AG10803 (cell line): ENCODE measurements at regions not wholly inside any gene's neighbourhood (a gene's known extent, or its start where the extent isn't known, plus 50 kb on each side); places are given as distances from the start of the nearest gene placed in this dataset.

Experiments used
- DNase-seq: peaks from one replicate; pipeline ENCODE4 v3.0.0; 2010; ENCODE audit warnings: low read depth
- H3K4me3 ChIP-seq: 2 replicates; pipeline ENCODE4 v1.5.1; 2011; ENCODE audit warnings: mild to moderate bottlenecking, low read length, control low read depth
- TF ChIP-seq, protein P1 (sequence below): conservative IDR thresholded peaks from 2 replicates; pipeline ENCODE4 v1.5.1; 2011; ENCODE audit warnings: mild to moderate bottlenecking, low read length, control low read depth, inconsistent platforms

DNA sequence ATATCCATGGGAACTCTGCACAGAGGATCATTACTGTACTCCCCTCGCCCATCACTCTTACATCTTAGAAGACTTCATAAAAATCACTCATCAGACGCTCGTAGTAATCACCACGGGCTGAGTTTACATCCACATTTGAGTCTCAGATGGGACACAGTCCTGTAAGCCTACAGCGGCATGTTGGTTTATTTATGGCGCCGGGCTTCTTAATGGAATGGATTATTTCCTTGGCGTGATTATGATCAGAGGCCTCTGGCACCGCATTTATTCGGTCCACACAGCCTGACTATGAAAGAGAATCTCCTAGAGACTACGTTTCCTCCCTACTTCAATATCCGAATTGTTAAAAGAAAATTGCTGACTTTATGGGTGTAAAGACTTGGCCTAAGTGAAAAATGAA, 123.5 kb upstream of the FRMD4A start:
- H3K4me3 ChIP-seq = peak overlapping the region; percentile 26
- no peak for DNase-seq
- TF ChIP-seq, protein P1, sequence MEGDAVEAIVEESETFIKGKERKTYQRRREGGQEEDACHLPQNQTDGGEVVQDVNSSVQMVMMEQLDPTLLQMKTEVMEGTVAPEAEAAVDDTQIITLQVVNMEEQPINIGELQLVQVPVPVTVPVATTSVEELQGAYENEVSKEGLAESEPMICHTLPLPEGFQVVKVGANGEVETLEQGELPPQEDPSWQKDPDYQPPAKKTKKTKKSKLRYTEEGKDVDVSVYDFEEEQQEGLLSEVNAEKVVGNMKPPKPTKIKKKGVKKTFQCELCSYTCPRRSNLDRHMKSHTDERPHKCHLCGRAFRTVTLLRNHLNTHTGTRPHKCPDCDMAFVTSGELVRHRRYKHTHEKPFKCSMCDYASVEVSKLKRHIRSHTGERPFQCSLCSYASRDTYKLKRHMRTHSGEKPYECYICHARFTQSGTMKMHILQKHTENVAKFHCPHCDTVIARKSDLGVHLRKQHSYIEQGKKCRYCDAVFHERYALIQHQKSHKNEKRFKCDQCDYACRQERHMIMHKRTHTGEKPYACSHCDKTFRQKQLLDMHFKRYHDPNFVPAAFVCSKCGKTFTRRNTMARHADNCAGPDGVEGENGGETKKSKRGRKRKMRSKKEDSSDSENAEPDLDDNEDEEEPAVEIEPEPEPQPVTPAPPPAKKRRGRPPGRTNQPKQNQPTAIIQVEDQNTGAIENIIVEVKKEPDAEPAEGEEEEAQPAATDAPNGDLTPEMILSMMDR = no peak

DNA sequence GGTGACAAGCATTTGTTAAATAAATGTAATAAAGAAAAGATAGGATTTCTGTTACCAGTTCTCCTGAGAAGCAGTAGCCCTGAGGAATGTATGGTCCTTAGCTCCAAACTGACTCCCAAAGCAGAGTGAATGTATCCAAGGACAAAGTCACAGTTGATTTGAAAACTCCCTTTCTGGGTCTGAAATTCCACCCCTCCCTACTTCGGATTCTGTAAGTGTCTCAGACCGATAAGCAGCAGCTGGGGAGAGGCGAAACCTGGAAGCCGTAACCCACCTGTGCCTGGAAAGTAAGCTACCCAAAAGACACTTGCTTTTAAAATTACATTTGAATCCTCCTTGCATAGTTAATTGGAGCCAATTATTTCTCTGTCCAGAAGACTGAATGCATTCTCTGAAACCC, 122.9 kb upstream of the FRMD4A start:
- TF ChIP-seq, protein P1 = no peak
- DNase-seq = no peak
- no peak overlapping the region for H3K4me3 ChIP-seq

DNA sequence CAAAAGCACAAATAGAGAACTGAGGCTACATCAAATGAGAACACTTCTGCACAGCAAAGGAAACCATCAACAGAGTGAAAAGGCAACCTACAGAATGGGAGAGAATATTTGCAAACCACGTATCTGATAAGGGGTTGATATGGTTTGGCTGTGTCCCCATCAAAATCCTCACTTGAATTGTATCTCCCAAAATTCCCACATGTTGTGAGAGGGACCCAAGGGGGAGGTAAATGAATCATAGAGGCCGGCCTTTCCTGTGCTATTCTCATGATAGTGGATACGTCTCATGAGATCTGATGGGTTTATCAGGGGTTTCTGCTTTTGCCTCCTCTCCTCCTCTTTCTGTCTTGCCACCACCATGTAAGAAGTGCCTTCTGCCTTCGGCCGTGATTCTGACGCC, 120.6 kb upstream of the FRMD4A start:
- DNase-seq = no peak
- no peak overlapping the region for H3K4me3 ChIP-seq
- TF ChIP-seq, protein P1 = no peak

DNA sequence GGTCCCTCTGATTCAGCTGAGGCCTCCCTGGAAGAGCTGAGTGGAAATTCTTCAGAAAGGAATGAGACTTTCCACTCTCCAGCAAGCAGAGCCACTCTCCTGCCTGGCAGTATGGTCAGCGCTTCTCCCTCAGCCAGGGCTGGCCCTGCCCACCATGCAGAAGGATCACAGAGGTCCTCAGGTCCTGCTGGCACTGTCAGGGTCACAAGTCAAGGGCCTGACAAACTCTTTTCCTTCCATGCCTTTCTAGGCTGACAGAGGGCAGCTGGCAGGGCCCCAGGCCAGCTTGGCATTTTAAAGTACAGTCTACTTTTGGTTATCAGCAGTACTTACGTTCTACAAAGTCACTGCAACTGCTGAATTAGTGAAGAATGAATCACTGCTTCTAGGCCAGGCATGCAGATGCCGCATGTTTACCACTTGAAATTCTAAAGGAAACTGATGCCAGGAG, 119.3 kb upstream of the FRMD4A start:
- peak; percentile 40 for DNase-seq
- TF ChIP-seq, protein P1 = no peak
- no peak overlapping the region for H3K4me3 ChIP-seq

DNA sequence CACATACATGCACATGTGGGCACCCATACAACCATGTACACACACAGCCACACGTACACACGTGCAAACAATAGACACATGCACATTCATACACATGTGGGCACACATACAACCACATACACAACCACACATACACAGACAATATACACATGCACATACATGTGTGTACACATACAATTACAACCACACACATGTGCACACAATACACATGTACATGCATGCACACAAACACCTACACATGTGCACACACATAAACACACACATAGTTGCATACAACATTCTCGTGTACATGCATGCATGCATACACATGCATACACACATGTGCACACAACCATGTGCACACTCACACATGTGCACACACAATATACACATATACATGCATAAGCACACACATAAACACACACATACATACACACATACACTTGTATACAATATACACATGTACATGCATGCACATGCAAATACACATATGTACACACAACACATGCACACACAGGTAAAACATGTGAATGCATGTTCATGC, 118.6 kb upstream of the FRMD4A start:
- TF ChIP-seq, protein P1 = no peak
- no peak for DNase-seq
- no peak overlapping the region for H3K4me3 ChIP-seq

DNA sequence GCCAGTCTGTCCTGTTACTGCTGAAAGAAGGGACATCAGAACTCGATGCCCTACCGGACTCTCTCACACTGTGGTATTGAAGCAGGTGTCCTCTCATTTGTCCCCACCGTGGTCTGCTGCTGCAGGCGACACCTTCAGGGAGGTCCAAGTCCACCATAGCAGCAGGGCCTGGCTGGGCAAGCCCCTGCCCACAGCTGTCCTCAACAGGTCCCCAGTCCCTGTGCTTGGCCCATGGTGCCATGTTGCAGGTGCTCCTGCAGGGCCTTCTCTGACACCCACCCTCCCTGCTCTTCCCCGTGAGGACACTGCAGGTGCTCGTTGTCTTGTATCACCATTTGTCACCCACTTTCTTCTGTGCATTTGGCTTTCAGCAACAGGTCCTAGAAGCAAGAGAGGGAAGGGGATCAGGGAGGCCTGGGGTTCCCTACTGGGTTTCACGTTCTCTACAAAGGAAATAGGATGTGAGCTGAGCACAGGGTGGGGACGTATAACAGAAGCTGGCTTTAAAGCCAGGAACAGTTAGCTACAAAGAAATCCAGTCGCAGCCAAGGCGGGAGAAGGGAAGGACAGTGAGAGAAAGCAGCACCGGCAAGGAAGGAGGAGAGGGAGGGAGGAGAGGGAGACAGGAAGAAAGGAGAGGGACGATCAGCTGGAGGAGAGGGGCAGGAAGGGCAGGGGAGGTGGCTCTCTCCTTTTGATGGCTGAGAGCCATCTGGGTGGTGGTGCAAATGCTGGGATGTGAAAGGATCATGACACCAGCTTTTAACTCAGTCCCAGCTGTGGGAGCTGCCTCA, 117.7 kb upstream of the FRMD4A start:
- TF ChIP-seq, protein P1 = no peak
- no peak overlapping the region for H3K4me3 ChIP-seq
- DNase-seq = no peak

DNA sequence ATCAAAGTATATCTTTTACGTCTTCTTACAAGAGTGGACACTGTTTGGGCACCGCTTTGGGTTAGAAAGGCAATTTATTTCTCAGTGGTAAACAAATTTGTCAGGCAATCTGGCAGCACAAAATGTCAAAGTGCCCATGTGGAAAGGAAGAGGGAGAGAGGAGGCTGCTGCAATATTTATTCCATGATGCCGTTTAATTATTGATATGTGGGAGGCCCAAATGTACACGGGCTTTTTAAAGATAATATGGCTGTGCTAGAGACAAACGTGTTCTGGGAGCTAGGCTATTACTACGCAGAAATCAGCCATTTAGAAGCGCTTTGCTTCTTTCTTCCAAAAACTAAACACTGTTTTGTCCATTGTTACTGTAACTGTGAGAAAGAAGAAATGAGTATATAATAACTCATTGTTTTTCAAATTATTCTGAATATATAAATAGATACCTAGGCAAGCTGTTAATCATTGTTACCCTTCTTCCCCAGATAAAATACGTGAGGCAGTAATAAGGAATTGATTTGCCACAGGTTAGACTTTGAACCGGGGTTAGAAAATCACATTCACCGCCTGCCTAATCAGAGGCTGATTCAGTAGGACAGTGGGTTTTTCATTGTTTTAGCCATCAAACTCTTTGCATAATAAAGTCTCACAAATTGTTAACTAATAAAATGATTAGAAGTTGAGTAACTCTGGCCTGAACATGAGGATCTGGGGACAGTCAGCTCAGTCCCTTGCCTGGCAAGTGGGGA, 116.5 kb upstream of the FRMD4A start:
- H3K4me3 ChIP-seq = no peak overlapping the region
- DNase-seq = no peak
- TF ChIP-seq, protein P1 = no peak
